ENCODE measurements at regions not wholly inside any gene's neighbourhood (a gene's known extent, or its start where the extent isn't known, plus 50 kb on each side); places are given as distances from the start of the nearest gene placed in this dataset.

DNA sequence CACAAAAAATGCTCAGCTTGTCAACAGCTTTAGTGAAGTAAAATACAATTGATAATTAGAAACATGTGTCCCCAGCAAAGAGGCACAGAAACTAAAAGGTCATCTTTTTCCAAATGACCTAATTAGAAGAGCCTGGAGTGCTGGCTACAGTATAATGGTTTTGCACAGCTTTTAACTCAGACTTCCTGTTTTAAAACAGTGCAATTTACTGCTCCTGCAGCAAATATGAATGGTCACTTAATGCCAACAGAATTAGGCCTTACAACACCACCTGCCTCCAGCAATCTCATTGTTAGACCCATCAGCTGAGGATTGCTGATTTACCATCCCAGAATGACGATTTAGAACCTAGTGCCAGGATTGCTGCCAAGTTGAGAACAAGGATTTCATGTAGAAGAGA, 239.3 kb downstream of the CETN3 start:
- Histone ChIP-seq H3K27ac (no peak overlapping the region), H3K4me1 (replicated peaks in 1 of 2) (peaks cover 0 to 5% of the 10 kb centered on the region in 2 donors), H3K4me3 (no peak overlapping the region)
- in situ Hi-C loops (cut with MboI; ENCODE audit: low pct_unique_long_range_greater_than_20kb in 2 of 9, low sequenced_read_pairs in 9 of 9, unreplicated experiment in 9 of 9) = no loop called here
- ATAC-seq (replicated peaks in 6 of 8) = peak in 4 of 8 experiments; percentile 22 to 39 (median 30)
- 0 to 92% (median 47%) methylated on average over 1 of the region's 1 CpG; no CpG with 5 or more reads in 6 of the 10 experiments for WGBS, 10 experiments

DNA sequence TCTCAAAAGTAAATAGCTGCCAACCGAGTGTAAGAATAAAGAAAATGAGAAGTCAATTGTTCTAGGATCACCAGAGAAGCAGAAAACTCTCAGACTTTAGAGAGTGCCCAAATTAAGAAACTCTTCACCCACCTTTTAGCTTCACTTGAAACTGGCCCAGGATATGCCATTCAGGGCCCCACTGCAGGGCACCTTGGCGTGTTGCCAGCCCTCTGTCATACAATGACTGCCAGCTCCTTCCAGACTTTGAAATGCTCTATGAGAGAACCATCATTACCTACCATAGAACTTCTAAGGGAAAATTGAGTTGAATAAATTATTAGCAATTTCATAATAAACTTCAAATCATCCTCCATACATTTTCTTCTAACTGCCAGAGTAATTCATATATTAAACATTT, 240.5 kb downstream of the CETN3 start:
- no peak for ATAC-seq (replicated peaks in 6 of 8)
- no peak overlapping the region for H3K27ac ChIP-seq
- WGBS, 10 experiments = 33 to 100% (median 82%) methylated on average over 1 to 2 of the region's 2 CpGs; no CpG with 5 or more reads in 2 of the 10 experiments

DNA sequence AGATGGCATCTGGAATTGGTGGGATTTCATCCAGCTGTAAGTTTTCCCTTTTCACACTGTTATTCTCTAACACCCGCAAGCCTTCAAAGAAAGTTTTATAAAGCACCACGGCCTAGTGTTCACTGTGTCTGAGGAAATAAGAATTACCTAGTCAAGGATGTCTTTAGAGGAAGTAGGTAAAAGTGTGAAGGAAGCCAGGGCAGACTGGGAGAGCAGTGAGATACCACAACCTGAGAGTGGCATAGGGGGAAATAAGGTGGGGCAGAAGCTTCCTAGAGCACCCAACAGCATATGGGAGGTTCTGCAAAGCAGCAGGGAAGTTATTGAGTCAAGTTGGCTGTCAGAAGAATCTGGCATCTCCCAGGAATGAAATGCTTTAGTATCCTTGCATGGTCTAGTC, 241.2 kb downstream of the CETN3 start:
- H3K4me1 ChIP-seq (replicated peaks in 1 of 2) = peaks cover 0 to 5% of the 10 kb centered on the region in 2 donors
- ATAC-seq (replicated peaks in 6 of 8) = no peak
- H3K27ac ChIP-seq = no peak overlapping the region
- in situ Hi-C loops (cut with MboI; ENCODE audit: low pct_unique_long_range_greater_than_20kb in 2 of 9, low sequenced_read_pairs in 9 of 9, unreplicated experiment in 9 of 9) = no loop called here
- 46 to 100% (median 67%) methylated on average over 1 to 2 of the region's 2 CpGs; no CpG with 5 or more reads in 3 of the 10 experiments for WGBS, 10 experiments
- no peak overlapping the region for H3K4me3 ChIP-seq

More for the DNA sequence above, 240.5 kb downstream of the CETN3 start:
- H3K4me3 ChIP-seq = no peak overlapping the region
- peaks cover 0 to 5% of the 10 kb centered on the region in 2 donors for H3K4me1 ChIP-seq (replicated peaks in 1 of 2)
- in situ Hi-C loops (cut with MboI; ENCODE audit: low pct_unique_long_range_greater_than_20kb in 2 of 9, low sequenced_read_pairs in 9 of 9, unreplicated experiment in 9 of 9) = no loop called here

DNA sequence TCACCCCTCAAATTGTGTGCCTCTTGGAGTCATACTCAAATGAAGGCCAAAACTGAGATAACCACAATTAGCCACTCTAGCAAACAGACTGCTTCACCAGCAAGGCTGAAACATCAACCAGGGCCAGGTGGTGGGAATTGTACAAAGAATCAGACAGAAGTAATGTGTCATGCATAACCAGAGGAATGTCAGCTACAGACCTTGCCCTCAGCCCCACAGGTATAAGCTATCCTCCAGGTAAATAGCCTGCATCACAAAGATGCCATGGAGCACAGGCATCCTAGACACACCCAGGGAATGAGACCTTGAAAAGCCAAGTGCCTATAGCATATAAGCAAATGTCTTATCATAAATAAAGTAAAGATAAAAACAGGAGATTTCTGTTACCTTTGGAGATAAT, 242.7 kb downstream of the CETN3 start:
- in situ Hi-C loops (cut with MboI; ENCODE audit: low pct_unique_long_range_greater_than_20kb in 2 of 9, low sequenced_read_pairs in 9 of 9, unreplicated experiment in 9 of 9) = no loop called here
- H3K4me3 ChIP-seq = no peak overlapping the region
- peaks cover 0 to 5% of the 10 kb centered on the region in 2 donors for H3K4me1 ChIP-seq (replicated peaks in 1 of 2)
- H3K27ac ChIP-seq = no peak overlapping the region
- no peak for ATAC-seq (replicated peaks in 6 of 8)

DNA sequence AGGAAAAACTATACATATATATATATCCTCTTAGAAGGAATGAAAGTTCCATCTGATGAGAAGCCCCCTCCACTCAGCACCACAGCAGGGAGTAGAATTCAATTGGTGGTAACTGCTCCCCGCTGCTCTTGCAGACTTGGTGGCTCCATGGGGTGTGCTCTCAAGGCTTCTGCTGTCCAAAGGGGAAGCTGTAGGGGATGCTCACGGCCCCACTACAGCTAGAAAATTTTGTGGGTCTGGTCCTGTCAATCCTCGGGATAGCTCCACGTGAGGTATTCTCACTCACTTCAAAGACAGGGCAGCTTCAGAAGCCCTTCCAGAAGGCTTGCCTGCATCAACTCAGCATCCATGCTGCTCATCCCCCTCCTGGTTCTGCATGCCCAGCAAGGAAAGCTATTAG, 247.2 kb downstream of the CETN3 start:
- no peaks in the 10 kb centered on the region for H3K4me1 ChIP-seq (replicated peaks in 1 of 2)
- WGBS, 10 experiments = 24 to 80% (median 78%) methylated on average over 1 to 4 of the region's 4 CpGs; no CpG with 5 or more reads in 6 of the 10 experiments
- no peak for ATAC-seq (replicated peaks in 6 of 8)
- H3K27ac ChIP-seq = no peak overlapping the region
- no peak overlapping the region for H3K4me3 ChIP-seq
- in situ Hi-C loops (cut with MboI; ENCODE audit: low pct_unique_long_range_greater_than_20kb in 2 of 9, low sequenced_read_pairs in 9 of 9, unreplicated experiment in 9 of 9) = no loop called here

DNA sequence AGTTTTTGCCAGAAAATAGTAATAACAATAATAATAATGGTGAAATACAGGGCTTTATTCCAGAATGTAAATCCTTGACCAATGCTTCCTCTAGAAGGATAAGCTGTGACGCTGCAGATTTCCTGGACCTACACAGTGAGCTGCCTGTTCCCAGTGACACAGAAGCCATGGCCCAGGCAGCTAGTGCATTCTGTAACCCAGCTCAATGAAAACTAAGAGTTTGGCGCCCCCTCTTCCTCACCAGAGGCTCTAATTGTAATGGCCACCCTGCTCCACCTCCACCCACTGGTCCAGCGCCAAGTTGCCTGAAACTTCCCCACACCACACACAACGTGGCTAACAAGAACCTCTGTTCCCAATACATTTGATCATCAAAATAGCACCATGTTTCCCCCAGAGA, 248.1 kb downstream of the CETN3 start:
- in situ Hi-C loops (cut with MboI; ENCODE audit: low pct_unique_long_range_greater_than_20kb in 2 of 9, low sequenced_read_pairs in 9 of 9, unreplicated experiment in 9 of 9) = no loop called here
- Histone ChIP-seq H3K4me1 (replicated peaks in 1 of 2) (no peaks in the 10 kb centered on the region), H3K27ac (no peak overlapping the region), H3K4me3 (no peak overlapping the region)
- ATAC-seq (replicated peaks in 6 of 8) = peak in 6 of 8 experiments; percentile 20 to 80 (median 74)
- 23 to 100% (median 58%) methylated on average over 1 to 4 of the region's 4 CpGs; no CpG with 5 or more reads in 3 of the 10 experiments for WGBS, 10 experiments

DNA sequence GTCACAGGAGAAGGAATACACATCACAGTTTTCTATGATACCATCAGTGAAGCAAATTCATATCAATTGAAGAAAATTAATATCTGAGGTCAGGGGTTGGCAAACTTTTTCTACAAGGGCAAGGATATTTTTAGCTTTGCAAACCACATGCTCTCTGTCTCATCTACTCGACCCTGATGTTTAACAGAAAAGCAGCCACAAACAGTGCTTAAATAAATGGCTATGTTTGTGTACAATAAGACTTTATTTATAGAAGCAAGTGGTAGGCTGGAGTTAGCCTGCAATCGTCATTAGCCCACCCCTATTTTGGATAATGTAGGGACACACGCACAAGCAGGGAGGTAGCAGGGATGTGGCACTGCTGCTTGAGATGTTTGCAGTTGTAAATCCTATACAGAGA, 251.4 kb downstream of the CETN3 start:
- no peak for ATAC-seq (replicated peaks in 6 of 8)
- WGBS, 10 experiments = 10 to 83% (median 68%) methylated on average over 1 to 3 of the region's 3 CpGs; no CpG with 5 or more reads in 2 of the 10 experiments
- no peaks in the 10 kb centered on the region for H3K4me1 ChIP-seq (replicated peaks in 1 of 2)
- H3K4me3 ChIP-seq = no peak overlapping the region
- in situ Hi-C loops (cut with MboI; ENCODE audit: low pct_unique_long_range_greater_than_20kb in 2 of 9, low sequenced_read_pairs in 9 of 9, unreplicated experiment in 9 of 9) = no loop called here
- no peak overlapping the region for H3K27ac ChIP-seq

DNA sequence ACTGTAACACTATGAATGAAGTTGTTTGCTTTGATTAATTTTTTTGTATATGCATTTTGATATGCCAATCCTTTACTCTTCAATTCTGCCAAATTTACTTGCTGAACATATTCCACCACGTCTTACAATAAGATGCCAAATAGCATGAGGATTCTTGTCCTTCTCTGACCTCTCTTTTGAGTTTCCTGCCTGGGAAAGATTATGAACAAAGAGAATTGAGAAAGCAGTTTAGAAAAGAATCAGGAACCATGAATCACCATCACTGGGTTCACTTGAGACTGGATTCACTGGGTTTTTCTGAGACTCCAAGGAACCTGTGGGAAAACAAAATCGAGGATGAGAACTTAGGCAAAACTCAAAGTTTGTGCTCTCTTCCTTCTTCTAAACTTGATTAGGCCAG, 256.5 kb downstream of the CETN3 start:
- in situ Hi-C loops (cut with MboI; ENCODE audit: low pct_unique_long_range_greater_than_20kb in 2 of 9, low sequenced_read_pairs in 9 of 9, unreplicated experiment in 9 of 9) = no loop called here
- WGBS, 10 experiments = 0 to 94% (median 29%) methylated on average over 1 to 2 of the region's 2 CpGs; no CpG with 5 or more reads in 1 of the 10 experiments
- no peak overlapping the region for H3K4me3 ChIP-seq

DNA sequence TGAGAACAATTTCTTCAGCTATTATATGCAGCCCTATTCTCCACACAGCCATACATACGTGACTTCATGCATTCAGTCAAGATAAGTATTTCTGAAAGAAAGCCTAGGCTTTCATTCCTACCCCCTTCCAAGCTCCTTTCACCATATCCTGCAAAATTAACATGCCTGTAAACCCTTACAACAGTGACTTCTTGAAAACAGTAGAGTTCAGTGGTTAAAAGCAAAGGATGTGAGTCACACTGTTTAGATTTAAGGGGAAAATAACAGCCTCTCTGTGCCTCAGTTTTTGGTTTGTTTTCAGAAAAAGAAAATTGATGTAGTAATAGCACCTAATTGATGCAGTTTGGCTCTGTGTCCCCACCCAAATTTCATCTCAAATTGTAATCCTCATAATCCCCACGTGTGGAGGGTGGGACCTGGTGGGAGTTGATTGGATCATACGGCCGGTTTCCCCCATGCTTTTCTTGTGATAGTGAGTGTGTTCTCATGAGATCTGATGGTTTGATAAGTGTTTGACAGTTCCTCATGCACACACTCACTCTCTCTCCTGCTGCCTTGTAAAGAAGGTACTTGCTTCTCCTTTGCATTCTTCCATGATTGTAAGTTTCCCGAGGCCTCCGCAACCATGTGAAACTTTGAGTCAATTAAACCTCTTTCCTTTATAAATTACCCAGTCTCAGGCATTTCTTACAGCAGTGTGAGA, 264.8 kb downstream of the CETN3 start:
- Histone ChIP-seq H3K4me3 (no peak overlapping the region), H3K4me1 (replicated peaks in 1 of 2) (no peaks in the 10 kb centered on the region), H3K27ac (no peak overlapping the region)
- no peak for ATAC-seq (replicated peaks in 6 of 8)
- 36 to 100% (median 92%) methylated on average over 1 to 6 of the region's 6 CpGs for WGBS, 10 experiments
- in situ Hi-C loops (cut with MboI; ENCODE audit: low pct_unique_long_range_greater_than_20kb in 2 of 9, low sequenced_read_pairs in 9 of 9, unreplicated experiment in 9 of 9) = no loop called here

More for the DNA sequence above, 256.5 kb downstream of the CETN3 start:
- no peak for ATAC-seq (replicated peaks in 6 of 8)
- H3K27ac ChIP-seq = no peak overlapping the region
- H3K4me1 ChIP-seq (replicated peaks in 1 of 2) = no peaks in the 10 kb centered on the region

DNA sequence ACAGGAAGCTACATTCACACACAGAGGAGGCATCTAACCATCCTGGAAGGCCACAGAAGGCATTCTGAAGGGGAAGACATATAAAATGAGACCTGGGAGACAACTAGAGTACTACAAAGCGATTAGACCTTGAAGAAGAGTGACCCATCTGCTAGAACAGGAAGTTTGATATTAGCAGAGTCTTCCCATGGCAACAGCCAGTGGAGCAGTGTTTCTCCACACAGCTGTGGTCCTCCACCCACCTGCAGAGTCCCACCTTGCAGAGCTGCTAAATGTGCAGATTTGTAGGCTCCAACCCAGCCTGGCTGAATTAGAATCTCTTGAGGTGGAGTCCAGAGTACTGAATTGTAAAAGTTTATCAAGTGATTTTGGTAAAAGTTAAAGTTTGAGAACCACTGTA, 267.0 kb downstream of the CETN3 start:
- Histone ChIP-seq H3K4me3 (no peak overlapping the region), H3K4me1 (replicated peaks in 1 of 2) (no peaks in the 10 kb centered on the region), H3K27ac (no peak overlapping the region)
- ATAC-seq (replicated peaks in 6 of 8) = peak in 2 of 8 experiments; percentile 51 to 88
- in situ Hi-C loops (cut with MboI; ENCODE audit: low pct_unique_long_range_greater_than_20kb in 2 of 9, low sequenced_read_pairs in 9 of 9, unreplicated experiment in 9 of 9) = no loop called here
- WGBS, 10 experiments = 40 to 80% (median 80%) methylated on average over 1 of the region's 1 CpG; no CpG with 5 or more reads in 7 of the 10 experiments

DNA sequence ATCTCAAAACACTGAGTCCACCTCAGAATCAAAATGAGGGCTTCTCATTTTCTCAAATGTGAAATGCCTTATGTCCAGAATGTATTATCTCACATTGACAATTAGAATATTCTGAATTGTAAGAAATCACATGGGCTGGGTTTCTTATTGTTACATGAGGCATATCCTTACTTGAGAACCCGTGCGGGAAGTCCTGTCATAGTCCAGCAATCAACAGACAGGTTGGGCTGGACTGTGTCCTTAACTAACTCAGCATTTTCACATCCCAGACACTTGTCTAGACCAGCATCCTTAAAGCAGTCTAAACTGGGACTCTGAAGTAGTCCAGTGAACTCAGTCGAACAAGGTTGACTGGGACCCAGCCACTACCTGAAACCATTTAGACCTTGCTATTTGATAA, 267.6 kb downstream of the CETN3 start:
- 26 to 100% (median 96%) methylated on average over 1 to 3 of the region's 3 CpGs; no CpG with 5 or more reads in 2 of the 10 experiments for WGBS, 10 experiments
- in situ Hi-C loops (cut with MboI; ENCODE audit: low pct_unique_long_range_greater_than_20kb in 2 of 9, low sequenced_read_pairs in 9 of 9, unreplicated experiment in 9 of 9) = no loop called here
- no peak overlapping the region for H3K27ac ChIP-seq
- H3K4me3 ChIP-seq = no peak overlapping the region
- H3K4me1 ChIP-seq (replicated peaks in 1 of 2) = no peaks in the 10 kb centered on the region
- peak in 2 of 8 experiments; percentile 80 to 91 for ATAC-seq (replicated peaks in 6 of 8)

DNA sequence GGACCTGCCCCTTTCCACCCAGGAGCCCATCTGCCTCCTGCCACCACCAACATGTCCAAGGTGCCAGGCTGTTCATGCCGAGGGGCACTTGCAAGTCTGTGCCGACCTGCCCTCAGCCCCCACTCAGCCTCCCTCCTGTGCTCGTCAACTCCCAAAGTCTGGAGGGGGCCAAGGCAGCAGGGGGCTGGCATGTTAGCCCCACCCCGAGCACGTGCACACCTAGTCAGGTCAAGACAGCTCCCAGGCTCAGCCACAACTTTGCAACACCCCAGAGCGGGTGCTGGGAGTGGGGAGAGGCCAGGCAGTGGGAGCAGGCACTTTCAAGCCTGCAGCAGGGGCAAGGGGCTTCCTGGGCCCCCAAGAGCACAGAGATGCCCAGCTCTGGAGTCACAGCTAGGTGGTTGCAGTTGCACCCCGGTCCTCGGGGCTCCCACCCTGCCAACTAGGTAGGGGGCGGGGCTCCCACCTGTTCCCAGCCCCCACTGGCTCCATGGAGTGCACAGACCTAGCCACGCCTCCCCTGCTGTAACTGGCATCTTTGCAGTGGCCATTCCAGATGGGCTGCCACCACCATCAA, 272.5 kb downstream of the CETN3 start:
- Histone ChIP-seq H3K27ac (no peak overlapping the region), H3K4me3 (no peak overlapping the region), H3K4me1 (replicated peaks in 1 of 2) (no peaks in the 10 kb centered on the region)
- WGBS, 10 experiments = 50 to 100% (median 57%) methylated on average over 1 to 6 of the region's 10 CpGs; no CpG with 5 or more reads in 6 of the 10 experiments
- ATAC-seq (replicated peaks in 6 of 8) = no peak
- in situ Hi-C loops (cut with MboI; ENCODE audit: low pct_unique_long_range_greater_than_20kb in 2 of 9, low sequenced_read_pairs in 9 of 9, unreplicated experiment in 9 of 9) = no loop called here

DNA sequence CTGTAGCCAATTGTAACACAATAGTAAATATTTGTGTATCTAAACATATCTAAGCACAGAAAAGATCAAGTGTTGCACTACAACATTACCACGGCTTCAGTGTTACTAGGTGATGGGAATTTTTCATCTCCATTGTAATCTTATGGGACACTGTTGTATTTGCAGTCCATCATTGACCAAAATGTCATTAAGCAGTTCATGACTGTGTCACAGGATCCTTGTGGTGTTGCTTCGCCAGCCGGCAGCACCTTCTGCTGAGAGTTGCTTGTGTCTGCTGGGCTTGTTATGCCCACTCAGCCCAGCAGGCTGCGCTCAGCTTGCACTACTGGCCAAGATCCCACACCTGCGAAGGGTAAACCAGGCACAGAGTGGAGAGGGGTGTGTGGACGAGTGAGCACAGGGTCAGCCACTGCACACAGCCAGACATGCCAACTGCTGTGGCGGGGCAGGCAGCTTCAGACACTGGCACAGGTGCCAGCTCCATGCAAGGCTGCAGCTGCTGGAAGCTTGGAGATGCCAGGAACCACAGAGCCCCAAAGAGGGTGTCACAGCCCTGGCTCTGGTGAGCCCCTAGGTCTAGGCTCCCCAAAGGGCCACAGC, 273.7 kb downstream of the CETN3 start:
- WGBS, 10 experiments = 59 to 100% (median 85%) methylated on average over 1 to 5 of the region's 7 CpGs; no CpG with 5 or more reads in 3 of the 10 experiments
- Histone ChIP-seq H3K4me3 (no peak overlapping the region), H3K27ac (no peak overlapping the region), H3K4me1 (replicated peaks in 1 of 2) (no peaks in the 10 kb centered on the region)
- peak in 5 of 8 experiments; percentile 29 to 91 (median 43) for ATAC-seq (replicated peaks in 6 of 8)
- in situ Hi-C loops (cut with MboI; ENCODE audit: low pct_unique_long_range_greater_than_20kb in 2 of 9, low sequenced_read_pairs in 9 of 9, unreplicated experiment in 9 of 9) = no loop called here
